Islet precursor cell (in vitro differentiated cells): ENCODE measurements at regions not wholly inside any gene's neighbourhood (a gene's known extent, or its start where the extent isn't known, plus 50 kb on each side); places are given as distances from the start of the nearest gene placed in this dataset.

Source experiments
- DNase-seq: peaks from one replicate; pipeline ENCODE4 v3.0.0-alpha.2; 2018

GRCh38 chr3:59115364-59116232, 65.8 kb upstream of the CFAP20DC start:
- DNase-seq = no peak

- DNase-seq = no peak
These were observed 58.3 kb upstream of the CFAP20DC start for GRCh38 chr3:59107856-59108815.

GRCh38 chr3:59106085-59106648, 56.3 kb upstream of the CFAP20DC start:
- DNase-seq = no peak

- DNase-seq = no peak
These were observed 53.7 kb upstream of the CFAP20DC start for GRCh38 chr3:59103552-59103951.

- no peak for DNase-seq
These were observed 51.5 kb upstream of the CFAP20DC start for GRCh38 chr3:59101231-59101736.
